K562 (cell line): ENCODE measurements at regions not wholly inside any gene's neighbourhood (a gene's known extent, or its start where the extent isn't known, plus 50 kb on each side); places are given as distances from the start of the nearest gene placed in this dataset.

Experiments used
- ATF4 ChIP-seq: fragments of 450-650 bp; formaldehyde crosslinking; IDR thresholded peaks from 2 replicates; pipeline ENCODE4 v1.4.0; 2022; ENCODE audit warnings: mild to moderate bottlenecking, moderate library complexity
- BHLHE40 ChIP-seq: IDR thresholded peaks from 2 replicates; pipeline ENCODE4 v1.6.1; 2011; ENCODE audit warnings: low read length, improper control_type of control experiment

GRCh38 chr13:76597868-76598267 is 288.3 kb downstream of the KCTD12 start:
- TF ChIP-seq BHLHE40 (no peak), ATF4 (CRISPR knock-in tag) (no peak)
